GM12878 (cell line): ENCODE measurements at regions not wholly inside any gene's neighbourhood (a gene's known extent, or its start where the extent isn't known, plus 50 kb on each side); places are given as distances from the start of the nearest gene placed in this dataset.

Experiments used
- ATAC-seq: fragments of 200-7000 bp; cut with Tn5 transposase; 3 replicates; pipeline ENCODE4 v1.9.1; 2020; ENCODE audit warnings: mild to moderate bottlenecking, moderate library complexity
- BruUV-seq: library from RNA; stranded (reverse); fragments of 400-500 nt; replicated peaks from 2 replicates; lab custom pipeline; 2021; lab: Mats Ljungman, UMichigan
- CTCF ChIA-PET: fragments of 300-600 bp; sonication (Branson Sonifier 250); formaldehyde crosslinking; extraction: SDS; loops from one replicate; lab custom pipeline; 2021; ENCODE audit warnings: inconsistent platforms; lab: Yijun Ruan, JAX
- POLR2A ChIA-PET: fragments of 350-600 bp; formaldehyde crosslinking; extraction: SDS; loops from one replicate; lab custom pipeline; 2021; ENCODE audit warnings: inconsistent platforms; lab: Charles Lee
- RAD21 ChIA-PET: fragments of 300-600 bp; sonication (Branson Sonifier 250); formaldehyde crosslinking; loops from one replicate; lab custom pipeline; 2023; ENCODE audit warnings: antibody characterized with exemption; ENCODE audit not compliant: unreplicated experiment; lab: Charles Lee
- SMC1A ChIA-PET: fragments of 300-600 bp; sonication (Branson Sonifier 250); formaldehyde crosslinking; loops from one replicate; lab custom pipeline; 2023; ENCODE audit not compliant: unreplicated experiment, uncharacterized antibody; lab: Charles Lee
- DNase-seq: peaks from one replicate; pipeline ENCODE4 v3.0.0-alpha.2; 2011; ENCODE audit warnings: low read depth, low spot score
- FAIRE-seq: peaks from 3 replicates; lab custom pipeline; 2011; peaks lifted over from hg19 to GRCh38; lab: Jason Lieb, UNC
- H2AFZ ChIP-seq: 2 replicates; pipeline ENCODE4 v1.6.0; 2011; ENCODE audit warnings: low read depth, low read length, control low read depth; ENCODE audit not compliant: control insufficient read depth
- H3K27ac ChIP-seq: 2 replicates; pipeline ENCODE4 v1.5.1; 2011; ENCODE audit warnings: control low read depth; ENCODE audit not compliant: control insufficient read depth, insufficient read depth
- H3K27me3 ChIP-seq, 2 experiments: replicated peaks in 1 of 2; 2 replicates each; pipeline versions ENCODE4 v1.6.0 to v1.6.1; 2011; ENCODE audit warnings: low read length in 1 of 2; ENCODE audit not compliant: control insufficient read depth in 2 of 2, insufficient read depth in 2 of 2
- H3K36me3 ChIP-seq, 2 experiments: 2 replicates each; pipeline ENCODE4 v1.5.1; 2011; ENCODE audit warnings: low read length in 1 of 2; ENCODE audit not compliant: control insufficient read depth in 2 of 2, insufficient read depth in 2 of 2
- H3K4me1 ChIP-seq: 2 replicates; pipeline ENCODE4 v1.6.1; 2011; ENCODE audit warnings: mild to moderate bottlenecking, low read length, moderate library complexity, mixed read lengths; ENCODE audit not compliant: control insufficient read depth, insufficient read depth
- H3K4me2 ChIP-seq: 2 replicates; pipeline ENCODE4 v1.6.0; 2011; ENCODE audit warnings: control low read depth; ENCODE audit not compliant: control insufficient read depth, insufficient read depth
- H3K4me3 ChIP-seq: fragments of 200-600 bp; sonication (generic); 2 replicates; pipeline ENCODE4 v1.5.1; 2016
- H3K79me2 ChIP-seq: 2 replicates; pipeline ENCODE4 v1.6.0; 2011; ENCODE audit warnings: low read length; ENCODE audit not compliant: control insufficient read depth, insufficient read depth
- H3K9ac ChIP-seq: 2 replicates; pipeline ENCODE4 v1.8.0; 2011; ENCODE audit warnings: low read length, control low read depth, mixed read lengths; ENCODE audit not compliant: control insufficient read depth, insufficient read depth
- H3K9me3 ChIP-seq: replicated peaks from 3 replicates; pipeline ENCODE4 v1.5.1; 2011; ENCODE audit warnings: mild to moderate bottlenecking, low read length; ENCODE audit not compliant: control insufficient read depth, insufficient read depth
- H4K20me1 ChIP-seq: 2 replicates; pipeline ENCODE4 v1.6.0; 2011; ENCODE audit not compliant: control insufficient read depth, insufficient read depth
- BCL11A ChIP-seq: IDR thresholded peaks from 2 replicates; pipeline ENCODE4 v1.6.1; 2011; ENCODE audit warnings: low read depth, low read length
- BHLHE40 ChIP-seq, 2 experiments: fragments of 450-650 bp in 1 of 2; IDR thresholded peaks; 2 replicates each; pipeline ENCODE4 v1.6.1; 2011 to 2017; ENCODE audit warnings: low read depth in 2 of 2, borderline replicate concordance in 1 of 2, improper control_type of control experiment in 1 of 2, low read length in 1 of 2, mild to moderate bottlenecking in 1 of 2
- E2F4 ChIP-seq: IDR thresholded peaks from 2 replicates; pipeline ENCODE4 v1.6.1; 2012; ENCODE audit warnings: low read depth, low read length, improper control_type of control experiment
- GATAD2B ChIP-seq: fragments of 450-650 bp; conservative IDR thresholded peaks from 2 replicates; pipeline ENCODE4 v1.6.1; 2017; ENCODE audit warnings: low read depth, mild to moderate bottlenecking, moderate library complexity
- IKZF1 ChIP-seq: fragments of 450-650 bp; conservative IDR thresholded peaks from 2 replicates; pipeline ENCODE4 v1.6.1; 2017; ENCODE audit warnings: antibody characterized with exemption, mild to moderate bottlenecking
- NFXL1 ChIP-seq: fragments of 450-650 bp; IDR thresholded peaks from 2 replicates; pipeline ENCODE4 v1.6.1; 2017; ENCODE audit warnings: antibody characterized with exemption, mild to moderate bottlenecking, borderline replicate concordance
- NFYB ChIP-seq: IDR thresholded peaks from 2 replicates; pipeline ENCODE4 v1.6.1; 2011; ENCODE audit warnings: low read depth, mild to moderate bottlenecking, low read length, improper control_type of control experiment, moderate library complexity; ENCODE audit not compliant: insufficient read depth
- NR2C2 ChIP-seq: IDR thresholded peaks from 2 replicates; pipeline ENCODE4 v1.6.1; 2011; ENCODE audit warnings: borderline replicate concordance, low read depth; ENCODE audit not compliant: control insufficient read depth, insufficient read length
- SREBF2 ChIP-seq: IDR thresholded peaks from 2 replicates; pipeline ENCODE4 v1.6.1; 2012; ENCODE audit warnings: mild to moderate bottlenecking, low read length
- TAF1 ChIP-seq: IDR thresholded peaks from 2 replicates; pipeline ENCODE4 v1.6.1; 2011; ENCODE audit warnings: mild to moderate bottlenecking, low read depth, low read length, borderline replicate concordance
- TARDBP ChIP-seq: IDR thresholded peaks from 2 replicates; pipeline ENCODE4 v1.6.1; 2016; ENCODE audit warnings: borderline replicate concordance
- WGBS: methylation state at CpG from one replicate; pipeline ENCODE4 v1.1.6; 2016; ENCODE audit warnings: low lambda C conversion rate; ENCODE audit not compliant: insufficient replicate concordance, insufficient coverage; ENCODE audit errors: missing lambda C conversion rate; 5-methylcytosine and 5-hydroxymethylcytosine counted together
- in situ Hi-C: fragments of 300-500 bp; cut with MboI; formaldehyde crosslinking; loops from 9 replicates; pipeline ENCODE4 v1.14.3; 2018; ENCODE audit warnings: mixed read lengths
- intact Hi-C: fragments of 100-400 bp; cut with micrococcal nuclease; formaldehyde crosslinking; loops from one replicate; pipeline ENCODE4 v1.14.2; 2022; ENCODE audit not compliant: unreplicated experiment
- TF ChIP-seq, protein P1 (sequence below): fragments of 450-650 bp; IDR thresholded peaks from 2 replicates; pipeline ENCODE4 v1.6.1; 2016; ENCODE audit warnings: mild to moderate bottlenecking
- TF ChIP-seq, protein P2 (sequence below): fragments of 450-650 bp; IDR thresholded peaks from 2 replicates; pipeline ENCODE4 v1.6.1; 2016; ENCODE audit warnings: mild to moderate bottlenecking
- TF ChIP-seq, protein P3 (sequence below), 3 experiments: IDR thresholded peaks in 2 of 3; conservative IDR thresholded peaks in 1 of 3; 2 replicates each; pipeline ENCODE4 v1.5.1; 2011; ENCODE audit warnings: low read depth in 3 of 3, low read length in 3 of 3, mild to moderate bottlenecking in 3 of 3, control low read depth in 2 of 3, moderate library complexity in 2 of 3, inconsistent platforms in 1 of 3, mixed read lengths in 1 of 3; ENCODE audit not compliant: control insufficient read depth in 2 of 3, insufficient read depth in 1 of 3; ENCODE audit errors: extremely low read depth in 1 of 3
- TF ChIP-seq, protein P4 (sequence below): IDR thresholded peaks from 2 replicates; pipeline ENCODE4 v1.6.1; 2012; ENCODE audit warnings: low read depth, low read length, improper control_type of control experiment

GRCh38 chr15:69629631-69630161 lies 177.1 kb downstream of the RPLP1 start:
- FAIRE-seq, result no peak
- WGBS, result 46% methylated on average over 15 of the region's 15 CpGs
- TF ChIP-seq, protein P1, sequence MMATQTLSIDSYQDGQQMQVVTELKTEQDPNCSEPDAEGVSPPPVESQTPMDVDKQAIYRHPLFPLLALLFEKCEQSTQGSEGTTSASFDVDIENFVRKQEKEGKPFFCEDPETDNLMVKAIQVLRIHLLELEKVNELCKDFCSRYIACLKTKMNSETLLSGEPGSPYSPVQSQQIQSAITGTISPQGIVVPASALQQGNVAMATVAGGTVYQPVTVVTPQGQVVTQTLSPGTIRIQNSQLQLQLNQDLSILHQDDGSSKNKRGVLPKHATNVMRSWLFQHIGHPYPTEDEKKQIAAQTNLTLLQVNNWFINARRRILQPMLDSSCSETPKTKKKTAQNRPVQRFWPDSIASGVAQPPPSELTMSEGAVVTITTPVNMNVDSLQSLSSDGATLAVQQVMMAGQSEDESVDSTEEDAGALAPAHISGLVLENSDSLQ, result no peak
- 0 out of 2 replicates have a peak, but pooled peaks have one; percentile 37 for TF ChIP-seq GATAD2B
- TF ChIP-seq, protein P2, sequence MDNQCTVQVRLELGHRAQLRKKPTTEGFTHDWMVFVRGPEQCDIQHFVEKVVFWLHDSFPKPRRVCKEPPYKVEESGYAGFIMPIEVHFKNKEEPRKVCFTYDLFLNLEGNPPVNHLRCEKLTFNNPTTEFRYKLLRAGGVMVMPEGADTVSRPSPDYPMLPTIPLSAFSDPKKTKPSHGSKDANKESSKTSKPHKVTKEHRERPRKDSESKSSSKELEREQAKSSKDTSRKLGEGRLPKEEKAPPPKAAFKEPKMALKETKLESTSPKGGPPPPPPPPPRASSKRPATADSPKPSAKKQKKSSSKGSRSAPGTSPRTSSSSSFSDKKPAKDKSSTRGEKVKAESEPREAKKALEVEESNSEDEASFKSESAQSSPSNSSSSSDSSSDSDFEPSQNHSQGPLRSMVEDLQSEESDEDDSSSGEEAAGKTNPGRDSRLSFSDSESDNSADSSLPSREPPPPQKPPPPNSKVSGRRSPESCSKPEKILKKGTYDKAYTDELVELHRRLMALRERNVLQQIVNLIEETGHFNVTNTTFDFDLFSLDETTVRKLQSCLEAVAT, result 0 out of 2 replicates have a peak, but pooled peaks have one; percentile 20
- no peak for TF ChIP-seq NR2C2
- no peak for TF ChIP-seq TARDBP
- no peak for TF ChIP-seq NFYB
- TF ChIP-seq IKZF1, result no peak; the same call in 1 of the 2 replicates
- no peak for TF ChIP-seq BCL11A
- TF ChIP-seq TAF1, result no peak
- TF ChIP-seq BHLHE40 (IDR thresholded peaks at IDR 0.05; ENCODE audit: borderline replicate concordance in 1 of 2, low read depth in 2 of 2, low read length in 1 of 2), result peak in 1 of 2 experiments; percentile 33; a peak in 1 of 4 replicates
- no peak for TF ChIP-seq SREBF2
- no peak for TF ChIP-seq E2F4
- TF ChIP-seq NFXL1, result no peak
- TF ChIP-seq, protein P3, sequence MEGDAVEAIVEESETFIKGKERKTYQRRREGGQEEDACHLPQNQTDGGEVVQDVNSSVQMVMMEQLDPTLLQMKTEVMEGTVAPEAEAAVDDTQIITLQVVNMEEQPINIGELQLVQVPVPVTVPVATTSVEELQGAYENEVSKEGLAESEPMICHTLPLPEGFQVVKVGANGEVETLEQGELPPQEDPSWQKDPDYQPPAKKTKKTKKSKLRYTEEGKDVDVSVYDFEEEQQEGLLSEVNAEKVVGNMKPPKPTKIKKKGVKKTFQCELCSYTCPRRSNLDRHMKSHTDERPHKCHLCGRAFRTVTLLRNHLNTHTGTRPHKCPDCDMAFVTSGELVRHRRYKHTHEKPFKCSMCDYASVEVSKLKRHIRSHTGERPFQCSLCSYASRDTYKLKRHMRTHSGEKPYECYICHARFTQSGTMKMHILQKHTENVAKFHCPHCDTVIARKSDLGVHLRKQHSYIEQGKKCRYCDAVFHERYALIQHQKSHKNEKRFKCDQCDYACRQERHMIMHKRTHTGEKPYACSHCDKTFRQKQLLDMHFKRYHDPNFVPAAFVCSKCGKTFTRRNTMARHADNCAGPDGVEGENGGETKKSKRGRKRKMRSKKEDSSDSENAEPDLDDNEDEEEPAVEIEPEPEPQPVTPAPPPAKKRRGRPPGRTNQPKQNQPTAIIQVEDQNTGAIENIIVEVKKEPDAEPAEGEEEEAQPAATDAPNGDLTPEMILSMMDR (IDR thresholded peaks at IDR 0.05 in 2 of 3, conservative IDR thresholded peaks at IDR 0.05 in 1 of 3; ENCODE audit: control insufficient read depth in 2 of 3, extremely low read depth in 1 of 3, insufficient read depth in 1 of 3, low read depth in 3 of 3, low read length in 3 of 3), result no peak
- TF ChIP-seq, protein P4, sequence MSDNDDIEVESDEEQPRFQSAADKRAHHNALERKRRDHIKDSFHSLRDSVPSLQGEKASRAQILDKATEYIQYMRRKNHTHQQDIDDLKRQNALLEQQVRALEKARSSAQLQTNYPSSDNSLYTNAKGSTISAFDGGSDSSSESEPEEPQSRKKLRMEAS, result peak; percentile 11; the same call in 1 of the 2 replicates

More at GRCh38 chr15:69629631-69630161, 177.1 kb downstream of the RPLP1 start:
- CTCF ChIA-PET, result no interaction called here
- Histone ChIP-seq H3K9ac (no peak overlapping the region), H3K79me2 (no peaks in the 10 kb centered on the region), H3K4me1 (no peaks in the 10 kb centered on the region), H3K4me3 (no peak overlapping the region), H3K27me3 (peaks cover 3 to 8% of the 10 kb centered on the region in 2 experiments), H3K36me3 (no peaks in the 10 kb centered on the region), H3K4me2 (no peak overlapping the region), H3K27ac (no peak overlapping the region), H4K20me1 (no peaks in the 10 kb centered on the region), H3K9me3 (no peaks in the 10 kb centered on the region; the same call in 2 of the 3 replicates), H2AFZ (no peak overlapping the region)
- RAD21 ChIA-PET, result interaction anchor here (1.1 to 3.1 kb wide), 5 partner anchors 22 to 50 kb away, joined by 3 to 11 read pairs (median 7); no protein-coding TSS in a partner anchor
- ATAC-seq (peak; percentile 54), DNase-seq (no peak)
- intact Hi-C loops (no loop called here), in situ Hi-C loops (no loop called here)
- POLR2A ChIA-PET, result interaction anchor here (0.6 kb wide), 1 partner anchor 40 kb away, joined by 4 read pairs; no protein-coding TSS in a partner anchor
- BruUV-seq, result no TSS peak
- SMC1A ChIA-PET, result interaction anchor here (0.9 to 3.1 kb wide), 3 partner anchors 24 to 66 kb away, joined by 3 to 15 read pairs (median 4); no protein-coding TSS in a partner anchor
